Activated B cell treated with CpG ODN at 0.5 μM for 24 hours (primary cell): ENCODE measurements at regions not wholly inside any gene's neighbourhood (a gene's known extent, or its start where the extent isn't known, plus 50 kb on each side); places are given as distances from the start of the nearest gene placed in this dataset.

Experiments used
- ATAC-seq: fragments of 200-7000 bp; cut with Tn5 transposase; one replicate; pipeline ENCODE4 v1.10.0; 2021; ENCODE audit warnings: low read depth, mild to moderate bottlenecking, moderate library complexity
- CTCF ChIA-PET: fragments of 350-600 bp; sonication (Branson Sonifier 250); formaldehyde crosslinking; loops from one replicate; lab custom pipeline; 2021; ENCODE audit warnings: antibody characterized with exemption; lab: Charles Lee
- POLR2A ChIA-PET: fragments of 350-600 bp; sonication (Branson Sonifier 250); formaldehyde crosslinking; loops from one replicate; lab custom pipeline; 2021; ENCODE audit warnings: antibody characterized with exemption; lab: Charles Lee
- DNase-seq: peaks from one replicate; pipeline ENCODE4 v3.0.0; 2022
- H3K27ac Mint-ChIP-seq: one replicate; pipeline ENCODE4 v1.8.0; 2020; ENCODE audit warnings: mixed read lengths
- H3K27me3 Mint-ChIP-seq: one replicate; pipeline ENCODE4 v1.8.0; 2021; ENCODE audit warnings: mixed read lengths
- H3K36me3 Mint-ChIP-seq: one replicate; pipeline ENCODE4 v1.8.0; 2021; ENCODE audit warnings: low read depth, mixed read lengths
- H3K4me1 Mint-ChIP-seq: one replicate; pipeline ENCODE4 v1.8.0; 2021; ENCODE audit warnings: mixed read lengths
- H3K4me3 Mint-ChIP-seq: one replicate; pipeline ENCODE4 v1.8.0; 2020; ENCODE audit warnings: mild to moderate bottlenecking, mixed read lengths
- H3K9me3 Mint-ChIP-seq: one replicate; pipeline ENCODE4 v1.8.0; 2020; ENCODE audit warnings: mixed read lengths
- intact Hi-C: fragments of 100-400 bp; cut with micrococcal nuclease; formaldehyde crosslinking; loops from one replicate; pipeline ENCODE4 v1.15.1; 2024
- TF ChIP-seq, protein P1 (sequence below): fragments of 200-600 bp; IDR thresholded peaks from one replicate; pipeline ENCODE4 v1.8.0; 2022; ENCODE audit warnings: antibody characterized with exemption, mild to moderate bottlenecking

- no peak overlapping the region for H3K4me3 Mint-ChIP-seq
- no peak for ATAC-seq
These were observed 142.7 kb downstream of the CEP57L1 start for GRCh38 chr6:109237986-109238329.

GRCh38 chr6:109237077-109237985 is 142.0 kb downstream of the CEP57L1 start:
- TF ChIP-seq, protein P1, sequence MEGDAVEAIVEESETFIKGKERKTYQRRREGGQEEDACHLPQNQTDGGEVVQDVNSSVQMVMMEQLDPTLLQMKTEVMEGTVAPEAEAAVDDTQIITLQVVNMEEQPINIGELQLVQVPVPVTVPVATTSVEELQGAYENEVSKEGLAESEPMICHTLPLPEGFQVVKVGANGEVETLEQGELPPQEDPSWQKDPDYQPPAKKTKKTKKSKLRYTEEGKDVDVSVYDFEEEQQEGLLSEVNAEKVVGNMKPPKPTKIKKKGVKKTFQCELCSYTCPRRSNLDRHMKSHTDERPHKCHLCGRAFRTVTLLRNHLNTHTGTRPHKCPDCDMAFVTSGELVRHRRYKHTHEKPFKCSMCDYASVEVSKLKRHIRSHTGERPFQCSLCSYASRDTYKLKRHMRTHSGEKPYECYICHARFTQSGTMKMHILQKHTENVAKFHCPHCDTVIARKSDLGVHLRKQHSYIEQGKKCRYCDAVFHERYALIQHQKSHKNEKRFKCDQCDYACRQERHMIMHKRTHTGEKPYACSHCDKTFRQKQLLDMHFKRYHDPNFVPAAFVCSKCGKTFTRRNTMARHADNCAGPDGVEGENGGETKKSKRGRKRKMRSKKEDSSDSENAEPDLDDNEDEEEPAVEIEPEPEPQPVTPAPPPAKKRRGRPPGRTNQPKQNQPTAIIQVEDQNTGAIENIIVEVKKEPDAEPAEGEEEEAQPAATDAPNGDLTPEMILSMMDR, result no peak
- ChIA-PET POLR2A (interaction anchor here (0.5 to 1.2 kb wide), 2 partner anchors 146 to 218 kb away, joined by 4 to 5 read pairs; partner anchors contain the start of gene MICAL1), CTCF (no interaction called here)
- ATAC-seq (peak; percentile 61), DNase-seq (no peak)
- Mint-ChIP-seq H3K9me3 (peaks cover 8% of the 10 kb centered on the region), H3K4me1 (peaks cover 9% of the 10 kb centered on the region), H3K4me3 (peak overlapping the region; percentile 17), H3K27ac (no peak overlapping the region), H3K27me3 (peaks cover 1% of the 10 kb centered on the region), H3K36me3 (no peaks in the 10 kb centered on the region)
- intact Hi-C loops, result no loop called here

More at GRCh38 chr6:109237986-109238329, 142.7 kb downstream of the CEP57L1 start:
- DNase-seq, result no peak
- Mint-ChIP-seq H3K9me3 (peaks cover 8% of the 10 kb centered on the region), H3K4me1 (peaks cover 9% of the 10 kb centered on the region), H3K36me3 (no peaks in the 10 kb centered on the region), H3K27ac (no peak overlapping the region), H3K27me3 (peaks cover 1% of the 10 kb centered on the region)
- CTCF ChIA-PET, result no interaction called here
- POLR2A ChIA-PET, result no interaction called here
- intact Hi-C loops, result no loop called here
- TF ChIP-seq, protein P1, result no peak

- CTCF ChIA-PET, result interaction anchor here (1.1 kb wide), 1 partner anchor 11 kb away, joined by 3 read pairs; no protein-coding TSS in a partner anchor
- no peak overlapping the region for H3K4me3 Mint-ChIP-seq
- DNase-seq, result peak; percentile 16
These were observed 141.1 kb downstream of the CEP57L1 start for GRCh38 chr6:109236115-109237076.

DNA sequence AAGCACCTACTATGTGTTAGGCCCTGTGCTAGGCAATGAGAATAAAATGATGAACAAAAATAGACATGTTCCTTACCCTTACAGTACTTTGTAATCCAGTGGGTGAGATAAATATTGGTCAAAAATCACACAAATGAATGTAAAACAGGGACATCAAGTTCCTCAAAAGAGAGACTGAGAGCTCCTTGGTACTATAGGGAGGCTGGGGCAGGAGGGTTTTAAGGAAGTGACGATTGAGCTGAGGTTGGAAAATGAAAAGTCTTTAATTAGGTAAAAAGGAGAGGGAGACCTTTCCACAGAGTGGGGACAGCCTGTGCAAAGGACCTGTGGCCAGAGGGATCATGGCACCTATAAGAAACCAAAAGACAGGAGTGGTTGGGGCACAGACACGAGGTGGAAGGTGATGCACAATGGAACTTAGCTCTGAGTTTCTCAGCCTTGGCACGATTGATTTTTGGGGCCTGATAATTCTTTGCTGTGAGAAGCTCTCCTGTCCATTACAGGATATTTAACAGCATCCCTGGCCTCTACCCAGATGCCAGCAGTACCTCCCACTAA is 140.3 kb downstream of the CEP57L1 start:
- Mint-ChIP-seq H3K36me3 (no peaks in the 10 kb centered on the region), H3K4me3 (no peak overlapping the region), H3K27ac (no peak overlapping the region), H3K4me1 (peaks cover 9% of the 10 kb centered on the region), H3K9me3 (peaks cover 8% of the 10 kb centered on the region), H3K27me3 (peaks cover 1% of the 10 kb centered on the region)
- TF ChIP-seq, protein P1, result no peak
- intact Hi-C loops, result no loop called here
- POLR2A ChIA-PET, result no interaction called here
- ATAC-seq, result no peak
- no peak for DNase-seq
- CTCF ChIA-PET, result interaction anchor here (1.1 kb wide), 1 partner anchor 10 kb away, joined by 3 read pairs; no protein-coding TSS in a partner anchor

More at GRCh38 chr6:109236115-109237076, 141.1 kb downstream of the CEP57L1 start:
- POLR2A ChIA-PET, result interaction anchor here (0.5 to 1.2 kb wide), 2 partner anchors 147 to 219 kb away, joined by 4 to 5 read pairs; partner anchors contain the start of gene MICAL1
- TF ChIP-seq, protein P1, result no peak
- Mint-ChIP-seq H3K9me3 (peaks cover 8% of the 10 kb centered on the region), H3K27me3 (peaks cover 1% of the 10 kb centered on the region), H3K27ac (no peak overlapping the region), H3K36me3 (no peaks in the 10 kb centered on the region), H3K4me1 (peaks cover 9% of the 10 kb centered on the region)
- ATAC-seq, result no peak
- intact Hi-C loops, result no loop called here
